GM06990 (cell line): ENCODE measurements at regions not wholly inside any gene's neighbourhood (a gene's known extent, or its start where the extent isn't known, plus 50 kb on each side); places are given as distances from the start of the nearest gene placed in this dataset.
A peak's percentile ranks its signal among the peaks of the same experiment; 100 is the strongest.

Experiments
- DNase-seq: peaks from one replicate; pipeline ENCODE4 v3.0.0-alpha.2; 2011; ENCODE audit not compliant: insufficient read length; ENCODE audit errors: extremely low read depth
- H3K27me3 ChIP-seq: replicated peaks from 2 replicates; pipeline ENCODE4 v1.6.0; 2011; ENCODE audit warnings: low read length; ENCODE audit not compliant: control insufficient read depth, insufficient read depth
- H3K36me3 ChIP-seq: 2 replicates; pipeline ENCODE4 v1.5.1; 2011; ENCODE audit warnings: low read length; ENCODE audit not compliant: control insufficient read depth, insufficient read depth
- H3K4me3 ChIP-seq: replicated peaks from 2 replicates; pipeline ENCODE4 v1.5.1; 2011; ENCODE audit warnings: low read depth, mild to moderate bottlenecking, control low read depth, low read length
- TF ChIP-seq, protein P1 (sequence below): IDR thresholded peaks from 2 replicates; pipeline ENCODE4 v1.5.1; 2011; ENCODE audit warnings: low read length, control low read depth, mild to moderate bottlenecking, inconsistent platforms; ENCODE audit not compliant: insufficient read depth, poor library complexity, severe bottlenecking

DNA sequence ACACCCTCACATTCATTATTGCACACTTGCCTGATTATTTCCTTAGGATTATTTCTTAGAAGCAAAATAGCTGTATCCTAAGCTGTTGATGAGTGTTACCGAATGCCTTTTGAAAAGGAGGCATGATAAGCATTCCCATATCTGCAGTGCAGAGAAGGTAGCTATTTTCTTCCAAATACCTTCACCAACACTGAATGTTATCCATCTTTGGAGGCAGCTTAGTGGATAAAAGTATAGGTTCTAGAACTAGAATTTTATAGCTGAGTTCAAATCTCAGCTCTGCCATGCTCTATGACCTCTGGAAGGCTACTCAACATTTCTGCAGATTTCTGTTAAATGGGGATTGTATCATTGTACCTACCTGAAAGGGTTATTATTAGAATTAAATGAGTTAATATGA is 185.0 kb upstream of the CCDC150 start:
- DNase-seq: no peak
- Histone ChIP-seq H3K27me3 (no peaks in the 10 kb centered on the region), H3K36me3 (no peaks in the 10 kb centered on the region), H3K4me3 (no peak overlapping the region)
- TF ChIP-seq, protein P1, sequence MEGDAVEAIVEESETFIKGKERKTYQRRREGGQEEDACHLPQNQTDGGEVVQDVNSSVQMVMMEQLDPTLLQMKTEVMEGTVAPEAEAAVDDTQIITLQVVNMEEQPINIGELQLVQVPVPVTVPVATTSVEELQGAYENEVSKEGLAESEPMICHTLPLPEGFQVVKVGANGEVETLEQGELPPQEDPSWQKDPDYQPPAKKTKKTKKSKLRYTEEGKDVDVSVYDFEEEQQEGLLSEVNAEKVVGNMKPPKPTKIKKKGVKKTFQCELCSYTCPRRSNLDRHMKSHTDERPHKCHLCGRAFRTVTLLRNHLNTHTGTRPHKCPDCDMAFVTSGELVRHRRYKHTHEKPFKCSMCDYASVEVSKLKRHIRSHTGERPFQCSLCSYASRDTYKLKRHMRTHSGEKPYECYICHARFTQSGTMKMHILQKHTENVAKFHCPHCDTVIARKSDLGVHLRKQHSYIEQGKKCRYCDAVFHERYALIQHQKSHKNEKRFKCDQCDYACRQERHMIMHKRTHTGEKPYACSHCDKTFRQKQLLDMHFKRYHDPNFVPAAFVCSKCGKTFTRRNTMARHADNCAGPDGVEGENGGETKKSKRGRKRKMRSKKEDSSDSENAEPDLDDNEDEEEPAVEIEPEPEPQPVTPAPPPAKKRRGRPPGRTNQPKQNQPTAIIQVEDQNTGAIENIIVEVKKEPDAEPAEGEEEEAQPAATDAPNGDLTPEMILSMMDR: no peak

GRCh38 chr2:196459539-196459938 is 180.0 kb upstream of the CCDC150 start:
- TF ChIP-seq, protein P1: no peak
- Histone ChIP-seq H3K4me3 (no peak overlapping the region), H3K36me3 (no peaks in the 10 kb centered on the region), H3K27me3 (no peaks in the 10 kb centered on the region)
- DNase-seq: no peak

- Histone ChIP-seq H3K27me3 (no peaks in the 10 kb centered on the region), H3K36me3 (no peaks in the 10 kb centered on the region), H3K4me3 (no peak overlapping the region)
- TF ChIP-seq, protein P1: no peak
- DNase-seq: no peak
Measured at GRCh38 chr2:196463706-196464105, 175.8 kb upstream of the CCDC150 start.

- Histone ChIP-seq H3K36me3 (no peaks in the 10 kb centered on the region), H3K4me3 (no peak overlapping the region), H3K27me3 (no peaks in the 10 kb centered on the region)
- DNase-seq: no peak
- TF ChIP-seq, protein P1: no peak
Measured at GRCh38 chr2:196464311-196464710, 175.2 kb upstream of the CCDC150 start.

DNA sequence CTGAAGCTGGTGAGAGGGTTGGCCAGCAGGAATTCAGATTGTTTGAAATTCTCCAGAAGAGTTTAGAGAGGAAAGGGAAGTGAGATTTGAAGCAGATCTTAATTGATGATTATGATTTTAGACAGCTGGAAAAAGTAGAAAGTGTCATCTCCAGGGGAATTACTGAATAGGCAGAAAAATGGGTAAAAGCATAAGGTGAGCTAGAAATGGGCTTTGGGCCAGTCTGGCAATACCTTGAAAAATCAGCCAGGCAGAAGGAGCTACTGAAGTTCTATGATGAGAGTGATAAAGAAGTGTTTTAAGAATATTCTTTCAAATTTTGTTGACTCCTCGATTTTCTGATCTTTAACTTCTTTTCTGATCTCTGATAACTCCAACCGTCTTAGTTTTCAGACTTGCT is 172.9 kb upstream of the CCDC150 start:
- no peaks in the 10 kb centered on the region for H3K36me3 ChIP-seq
- no peak overlapping the region for H3K4me3 ChIP-seq
- no peak for DNase-seq
- TF ChIP-seq, protein P1: no peak
- no peaks in the 10 kb centered on the region for H3K27me3 ChIP-seq

- TF ChIP-seq, protein P1: peak; percentile 37
- Histone ChIP-seq H3K36me3 (no peaks in the 10 kb centered on the region), H3K4me3 (no peak overlapping the region), H3K27me3 (no peaks in the 10 kb centered on the region)
- no peak for DNase-seq
Measured at GRCh38 chr2:196468394-196468793, 171.1 kb upstream of the CCDC150 start.
